Stimulated activated naive CD4-positive, alpha-beta T cell (primary cell): ENCODE measurements at regions not wholly inside any gene's neighbourhood (a gene's known extent, or its start where the extent isn't known, plus 50 kb on each side); places are given as distances from the start of the nearest gene placed in this dataset.

Experiments
- DNase-seq, 6 experiments: peaks; one replicate each; lab custom pipeline; 2025; lab: John Stamatoyannopoulos, UW

- DNase-seq = no peak
These were observed 202.5 kb upstream of the DDHD1 start for GRCh38 chr14:53355581-53356112.

GRCh38 chr14:53354336-53354735, 201.2 kb upstream of the DDHD1 start:
- DNase-seq = no peak

DNA sequence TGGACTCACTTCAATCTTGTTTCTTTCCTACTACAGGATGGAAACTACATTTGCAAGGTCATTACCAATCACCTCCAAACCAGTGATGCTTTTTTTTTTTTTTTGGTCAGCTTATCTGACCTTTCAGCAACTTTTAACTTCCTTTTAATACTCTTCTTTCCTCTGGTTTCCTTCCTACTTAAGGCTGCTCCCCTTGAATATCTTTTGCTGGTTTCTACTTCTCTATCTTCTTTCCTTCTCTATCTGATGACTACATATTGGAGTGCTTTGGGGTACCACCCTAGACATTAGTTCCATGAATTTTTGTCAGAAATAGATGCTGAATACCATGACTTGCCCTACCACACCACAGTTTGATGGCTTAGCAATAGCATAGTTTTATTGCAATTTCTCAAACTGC, 197.7 kb upstream of the DDHD1 start:
- no peak for DNase-seq

- no peak for DNase-seq
These were observed 197.3 kb upstream of the DDHD1 start for GRCh38 chr14:53350429-53350828.

- DNase-seq = no peak
These were observed 193.9 kb upstream of the DDHD1 start for GRCh38 chr14:53346988-53347387.

GRCh38 chr14:53341324-53341723, 188.2 kb upstream of the DDHD1 start:
- no peak for DNase-seq

- no peak for DNase-seq
These were observed 185.1 kb upstream of the DDHD1 start for GRCh38 chr14:53338192-53338591.

GRCh38 chr14:53336729-53337128, 183.6 kb upstream of the DDHD1 start:
- DNase-seq = no peak

GRCh38 chr14:53333809-53334208, 180.7 kb upstream of the DDHD1 start:
- no peak for DNase-seq

GRCh38 chr14:53331921-53332320, 178.8 kb upstream of the DDHD1 start:
- no peak for DNase-seq

GRCh38 chr14:53331247-53331646, 178.1 kb upstream of the DDHD1 start:
- DNase-seq = no peak

- DNase-seq = no peak
These were observed 177.3 kb upstream of the DDHD1 start for GRCh38 chr14:53330441-53330840.

GRCh38 chr14:53328841-53329240, 175.7 kb upstream of the DDHD1 start:
- DNase-seq = no peak

DNA sequence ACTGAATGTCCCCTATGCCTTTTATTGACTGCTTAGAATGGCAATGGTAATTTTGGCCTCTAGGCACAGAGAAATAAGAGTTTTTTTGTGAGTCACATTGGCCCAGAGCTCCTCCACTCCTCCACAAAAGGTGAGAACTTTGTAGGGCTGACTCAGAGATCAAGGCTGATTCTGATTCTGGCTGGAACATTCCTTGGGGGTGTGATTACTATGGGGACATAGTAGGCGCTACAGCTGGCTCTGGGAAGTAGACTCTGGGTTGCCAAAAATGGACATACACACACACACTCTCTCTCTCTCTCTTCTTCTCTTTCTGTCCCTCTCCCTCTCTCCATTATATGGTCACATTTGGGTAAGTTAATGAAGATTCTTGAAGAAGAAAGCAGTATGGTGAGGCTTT, 174.6 kb upstream of the DDHD1 start:
- no peak for DNase-seq

- no peak for DNase-seq
These were observed 172.2 kb upstream of the DDHD1 start for GRCh38 chr14:53325176-53325806.

DNA sequence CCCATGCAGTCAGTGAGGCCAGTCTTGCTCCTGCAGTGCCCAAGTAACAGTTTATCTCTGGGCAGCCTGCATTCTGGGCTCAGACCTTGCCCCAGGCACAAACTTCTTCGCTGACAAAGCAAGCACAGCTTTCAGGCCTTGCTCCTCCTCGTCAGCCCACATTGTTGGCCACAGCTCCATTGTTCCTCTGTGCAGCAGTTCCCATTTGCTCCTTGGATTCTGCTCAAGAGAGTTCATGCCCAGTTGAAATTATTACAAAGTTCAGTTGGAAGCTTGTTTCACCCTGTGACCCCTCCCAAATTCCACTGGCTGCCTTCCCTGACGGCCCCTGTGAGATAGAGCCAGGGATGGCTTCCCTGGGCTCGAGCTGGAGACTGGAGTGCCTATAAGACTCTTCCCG, 163.4 kb upstream of the DDHD1 start:
- DNase-seq = no peak

DNA sequence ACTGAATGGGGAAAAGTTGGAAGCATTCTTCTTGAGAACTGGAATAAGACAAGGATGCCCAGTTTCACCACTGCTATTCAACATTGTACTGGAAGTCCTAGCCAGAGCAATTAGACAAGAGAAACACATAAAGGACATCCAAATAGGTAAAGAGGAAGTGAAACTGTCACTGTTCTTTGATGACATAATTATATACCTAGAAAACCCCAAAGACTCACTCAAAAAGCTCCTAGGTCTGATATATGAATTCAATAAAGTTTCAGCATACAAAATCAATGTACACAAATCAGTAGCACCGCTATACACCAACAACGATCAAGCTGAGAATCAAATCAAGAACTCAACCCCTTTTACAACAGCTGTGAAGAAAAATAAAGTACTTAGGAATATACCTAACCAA, 157.3 kb upstream of the DDHD1 start:
- no peak for DNase-seq

GRCh38 chr14:53306911-53307310, 153.8 kb upstream of the DDHD1 start:
- DNase-seq = no peak

DNA sequence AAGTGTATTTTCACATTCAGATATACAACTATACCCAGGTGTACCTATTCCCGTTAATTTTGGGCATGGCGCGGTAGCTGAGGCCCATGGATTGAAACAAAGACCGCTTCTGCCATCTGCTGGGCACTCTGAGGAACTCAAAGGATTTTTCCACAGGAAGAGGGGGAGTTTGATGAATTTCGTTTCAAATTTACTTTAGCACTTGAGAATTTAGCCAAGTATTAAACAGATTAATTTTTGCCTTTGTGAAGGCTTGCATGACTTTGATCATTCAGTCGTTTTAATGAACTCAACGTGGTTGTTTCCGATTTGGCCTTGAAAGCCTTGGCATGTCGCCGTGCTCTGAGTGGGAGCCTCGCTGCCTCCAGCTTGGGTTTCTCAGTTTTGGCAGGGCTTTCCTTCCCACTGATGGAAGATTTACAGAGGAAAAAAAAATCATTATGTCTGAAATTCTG, 153.2 kb upstream of the DDHD1 start:
- peak in 4 of 6 experiments; percentile 5 to 21 (median 13) for DNase-seq

- no peak for DNase-seq
These were observed 151.7 kb upstream of the DDHD1 start for GRCh38 chr14:53304726-53305381.

DNA sequence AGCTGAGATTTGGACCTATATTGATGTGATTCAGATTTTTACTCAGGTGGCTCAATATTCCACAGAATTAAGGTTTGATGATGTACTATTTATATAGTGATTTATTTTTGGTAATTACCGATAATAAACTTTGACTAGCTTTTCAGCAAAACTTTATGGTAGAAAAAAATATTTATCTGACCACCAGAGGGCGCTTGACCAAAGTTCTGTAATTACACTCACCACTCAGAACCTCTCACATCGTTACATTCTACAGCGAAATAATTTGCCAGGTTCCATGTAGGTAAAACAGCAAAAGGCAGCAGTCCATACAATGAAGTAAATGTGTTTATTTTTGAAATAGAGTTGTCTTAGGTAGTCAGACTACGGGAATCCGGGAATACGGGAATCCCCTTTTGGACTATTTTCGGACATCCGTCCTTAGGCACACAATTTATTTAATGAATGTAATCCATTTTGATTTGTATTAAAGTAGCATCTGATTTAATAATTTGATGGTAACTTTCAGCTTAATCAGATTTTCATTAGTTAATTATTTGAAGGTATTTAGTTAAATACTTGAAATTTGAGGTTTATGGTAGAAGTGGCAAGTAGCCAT, 143.0 kb upstream of the DDHD1 start:
- DNase-seq = peak in 2 of 6 experiments; percentile 47 to 57

DNA sequence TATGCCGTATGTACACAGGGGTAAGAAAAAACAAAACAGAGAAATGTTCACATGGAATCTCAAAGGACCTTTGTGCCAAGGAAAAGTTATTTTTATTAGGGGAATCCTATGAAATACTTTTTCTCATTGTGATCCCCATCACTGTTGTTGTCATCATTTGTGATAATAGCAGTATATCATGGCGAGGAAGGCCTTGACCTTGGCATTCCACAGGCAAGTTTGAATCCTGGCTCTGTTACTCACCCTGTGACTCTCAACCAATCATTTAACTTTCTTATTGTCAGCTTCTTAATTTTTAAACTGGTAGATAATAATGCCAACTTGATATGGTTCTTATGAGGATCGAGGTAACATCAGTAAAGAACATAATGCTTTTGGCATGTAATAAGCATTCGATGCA, 142.2 kb upstream of the DDHD1 start:
- no peak for DNase-seq

DNA sequence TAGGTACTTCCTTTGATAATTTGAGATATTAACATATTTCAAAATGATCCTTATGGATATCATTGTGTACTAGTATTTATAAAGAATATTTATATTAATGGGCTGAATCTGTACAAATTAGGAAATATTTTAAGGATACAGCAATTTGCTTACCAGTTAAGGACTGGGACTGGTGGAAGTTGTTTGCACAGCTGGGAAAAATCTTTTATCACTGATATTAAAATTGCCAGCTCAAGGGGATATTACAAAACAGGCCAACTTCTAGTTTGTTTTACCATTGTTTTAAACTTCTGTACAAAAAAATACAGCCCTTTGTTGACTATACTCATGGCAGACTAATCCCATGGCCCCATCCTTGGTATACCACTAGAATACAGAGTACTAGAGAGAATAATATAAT, 133.2 kb upstream of the DDHD1 start:
- DNase-seq = no peak
